NCI-H2107 treated with DMSO at 0.1 percent for 48 hours (cell line): ENCODE measurements at regions not wholly inside any gene's neighbourhood (a gene's known extent, or its start where the extent isn't known, plus 50 kb on each side); places are given as distances from the start of the nearest gene placed in this dataset.

Experiments used
- DNase-seq: peaks from one replicate; lab custom pipeline; 2025; ENCODE audit not compliant: unreplicated experiment; lab: John Stamatoyannopoulos, UW

- no peak for DNase-seq
These were observed 198.2 kb upstream of the ID4 start for GRCh38 chr6:19638931-19639330.

GRCh38 chr6:19643287-19643686 is 193.9 kb upstream of the ID4 start:
- no peak for DNase-seq

- DNase-seq: no peak
These were observed 193.5 kb upstream of the ID4 start for GRCh38 chr6:19643713-19644112.

GRCh38 chr6:19655744-19656143 is 181.4 kb upstream of the ID4 start:
- no peak for DNase-seq

- DNase-seq: no peak
These were observed 176.9 kb upstream of the ID4 start for GRCh38 chr6:19660123-19660910.

- DNase-seq: no peak
These were observed 174.3 kb upstream of the ID4 start for GRCh38 chr6:19662911-19663310.

GRCh38 chr6:19663479-19663878 is 173.7 kb upstream of the ID4 start:
- no peak for DNase-seq

GRCh38 chr6:19664050-19664449 is 173.1 kb upstream of the ID4 start:
- no peak for DNase-seq

GRCh38 chr6:19664878-19665612 is 172.1 kb upstream of the ID4 start:
- DNase-seq: no peak

GRCh38 chr6:19665613-19665909 is 171.6 kb upstream of the ID4 start:
- no peak for DNase-seq

GRCh38 chr6:19668710-19669109 is 168.5 kb upstream of the ID4 start:
- DNase-seq: no peak

GRCh38 chr6:19669206-19669605 is 168.0 kb upstream of the ID4 start:
- DNase-seq: no peak

- no peak for DNase-seq
These were observed 154.3 kb upstream of the ID4 start for GRCh38 chr6:19682859-19683258.

- no peak for DNase-seq
These were observed 146.7 kb upstream of the ID4 start for GRCh38 chr6:19690325-19691075.

GRCh38 chr6:19691465-19692167 is 145.6 kb upstream of the ID4 start:
- no peak for DNase-seq

- DNase-seq: no peak
These were observed 144.5 kb upstream of the ID4 start for GRCh38 chr6:19692506-19693298.

- DNase-seq: no peak
These were observed 142.5 kb upstream of the ID4 start for GRCh38 chr6:19694697-19695096.

- no peak for DNase-seq
These were observed 139.4 kb upstream of the ID4 start for GRCh38 chr6:19697744-19698290.

GRCh38 chr6:19699932-19700331 is 137.2 kb upstream of the ID4 start:
- DNase-seq: no peak

- no peak for DNase-seq
These were observed 131.6 kb upstream of the ID4 start for GRCh38 chr6:19705606-19706005.
